Spleen (tissue), 7 donors: ENCODE measurements at regions not wholly inside any gene's neighbourhood (a gene's known extent, or its start where the extent isn't known, plus 50 kb on each side); places are given as distances from the start of the nearest gene placed in this dataset.

Experiments
- CTCF ChIP-seq, 11 experiments: fragments of 200-600 bp in 7 of 11; fragments of 450-650 bp in 4 of 11; sonication (generic) in 4 of 11; IDR thresholded peaks in 8 of 11; conservative IDR thresholded peaks in 3 of 11; 1 replicate in 7 of 11; 2 replicates in 4 of 11; pipeline versions ENCODE4 v1.4.0 to v1.8.0; 2016 to 2021; ENCODE audit warnings: antibody characterized with exemption in 11 of 11, inconsistent platforms in 4 of 11, mild to moderate bottlenecking in 1 of 11
- POLR2A ChIP-seq, 3 donors: fragments of 450-650 bp; IDR thresholded peaks; one replicate each; pipeline ENCODE4 v1.5.1; 2017; ENCODE audit warnings: antibody characterized with exemption in 3 of 3, mild to moderate bottlenecking in 1 of 3
- donor health status: DM: no; HTN: no; CAD: no; lungs with moderate emphysema.
- donor health status: DM: no; HTN: no; CAD: no.
- donor health status: DM: no; HTN: no; CAD: no.

GRCh38 chr5:7213525-7213924 is 182.4 kb upstream of the ADCY2 start:
- TF ChIP-seq POLR2A (IDR thresholded peaks at IDR 0.05) (no peak), CTCF (IDR thresholded peaks at IDR 0.05 in 8 of 11, conservative IDR thresholded peaks at IDR 0.05 in 3 of 11) (no peak)
